HAP-1 (cell line): ENCODE measurements at regions not wholly inside any gene's neighbourhood (a gene's known extent, or its start where the extent isn't known, plus 50 kb on each side); places are given as distances from the start of the nearest gene placed in this dataset.

Experiments
- DNase-seq, 2 experiments: peaks; one replicate each; pipeline ENCODE4 v3.0.0-alpha.2; 2016 to 2020; ENCODE audit warnings: low spot score in 2 of 2
- H3K27me3 ChIP-seq: fragments of 250-450 bp; sonication (Bioruptor Pico); 2 replicates; pipeline ENCODE4 v1.5.1; 2020; ENCODE audit warnings: low read depth, mild to moderate bottlenecking, moderate library complexity
- H3K36me3 ChIP-seq: fragments of 250-450 bp; sonication (Bioruptor Pico); replicated peaks from 2 replicates; pipeline ENCODE4 v1.5.1; 2020; ENCODE audit warnings: mild to moderate bottlenecking
- H3K4me1 ChIP-seq: fragments of 250-450 bp; sonication (Bioruptor Pico); 2 replicates; pipeline ENCODE4 v1.5.1; 2020; ENCODE audit warnings: mild to moderate bottlenecking
- H3K4me3 ChIP-seq: fragments of 250-450 bp; sonication (Bioruptor Pico); 2 replicates; pipeline ENCODE4 v1.5.1; 2020; ENCODE audit warnings: mild to moderate bottlenecking, moderate library complexity
- H3K9me3 ChIP-seq: fragments of 250-450 bp; sonication (Bioruptor Pico); 2 replicates; pipeline ENCODE4 v1.5.1; 2020; ENCODE audit warnings: mild to moderate bottlenecking, moderate library complexity
- in situ Hi-C: fragments of 300-500 bp; cut with MboI; formaldehyde crosslinking; loops from 3 replicates; pipeline ENCODE4 v1.14.3; 2020; ENCODE audit warnings: low sequenced_read_pairs, inconsistent platforms, mixed read lengths

GRCh38 chr20:11459090-11459890, 458.4 kb upstream of the BTBD3 start:
- in situ Hi-C loops = no loop called here
- Histone ChIP-seq H3K27me3 (no peaks in the 10 kb centered on the region), H3K4me1 (peaks cover 41% of the 10 kb centered on the region), H3K9me3 (no peaks in the 10 kb centered on the region), H3K36me3 (no peaks in the 10 kb centered on the region), H3K4me3 (no peak overlapping the region)
- no peak for DNase-seq

- DNase-seq = no peak
- peaks cover 7% of the 10 kb centered on the region for H3K4me1 ChIP-seq
- no peaks in the 10 kb centered on the region; the same call in 1 of the 2 replicates for H3K27me3 ChIP-seq
- in situ Hi-C loops = no loop called here
- H3K4me3 ChIP-seq = no peak overlapping the region
- no peaks in the 10 kb centered on the region for H3K36me3 ChIP-seq
- H3K9me3 ChIP-seq = no peaks in the 10 kb centered on the region
Measured at GRCh38 chr20:11467436-11467835, 450.3 kb upstream of the BTBD3 start.

- H3K9me3 ChIP-seq = no peaks in the 10 kb centered on the region
- in situ Hi-C loops = no loop called here
- no peaks in the 10 kb centered on the region for H3K36me3 ChIP-seq
- DNase-seq = no peak
- H3K4me1 ChIP-seq = peaks cover 7% of the 10 kb centered on the region
- no peaks in the 10 kb centered on the region; the same call in 1 of the 2 replicates for H3K27me3 ChIP-seq
- no peak overlapping the region for H3K4me3 ChIP-seq
Measured at GRCh38 chr20:11468880-11469279, 448.8 kb upstream of the BTBD3 start.

GRCh38 chr20:11469795-11470435, 447.8 kb upstream of the BTBD3 start:
- no peak for DNase-seq
- in situ Hi-C loops = no loop called here
- H3K4me3 ChIP-seq = no peak overlapping the region

GRCh38 chr20:11473983-11474382, 443.7 kb upstream of the BTBD3 start:
- H3K9me3 ChIP-seq = 0 out of 2 replicates have a peak, but pooled peaks cover under 1% of the 10 kb centered on the region
- in situ Hi-C loops = no loop called here
- H3K36me3 ChIP-seq = no peaks in the 10 kb centered on the region
- no peaks in the 10 kb centered on the region for H3K27me3 ChIP-seq
- no peak for DNase-seq
- H3K4me3 ChIP-seq = no peak overlapping the region
- H3K4me1 ChIP-seq = no peaks in the 10 kb centered on the region

More at GRCh38 chr20:11469795-11470435, 447.8 kb upstream of the BTBD3 start:
- H3K36me3 ChIP-seq = no peaks in the 10 kb centered on the region
- peaks cover 7% of the 10 kb centered on the region for H3K4me1 ChIP-seq
- H3K9me3 ChIP-seq = no peaks in the 10 kb centered on the region
- no peaks in the 10 kb centered on the region; the same call in 1 of the 2 replicates for H3K27me3 ChIP-seq

- Histone ChIP-seq H3K4me3 (no peak overlapping the region), H3K36me3 (no peaks in the 10 kb centered on the region), H3K4me1 (no peaks in the 10 kb centered on the region), H3K27me3 (no peaks in the 10 kb centered on the region), H3K9me3 (0 out of 2 replicates have a peak, but pooled peaks cover 3% of the 10 kb centered on the region)
- in situ Hi-C loops = no loop called here
- DNase-seq = no peak
Measured at GRCh38 chr20:11483697-11484096, 434.0 kb upstream of the BTBD3 start.

GRCh38 chr20:11484479-11484878, 433.2 kb upstream of the BTBD3 start:
- no peaks in the 10 kb centered on the region for H3K27me3 ChIP-seq
- no peak for DNase-seq
- no peaks in the 10 kb centered on the region for H3K4me1 ChIP-seq
- in situ Hi-C loops = no loop called here
- H3K9me3 ChIP-seq = no peaks in the 10 kb centered on the region
- no peaks in the 10 kb centered on the region for H3K36me3 ChIP-seq
- no peak overlapping the region for H3K4me3 ChIP-seq

GRCh38 chr20:11492386-11492785, 425.3 kb upstream of the BTBD3 start:
- H3K9me3 ChIP-seq = no peaks in the 10 kb centered on the region
- no peak overlapping the region for H3K4me3 ChIP-seq
- in situ Hi-C loops = no loop called here
- no peaks in the 10 kb centered on the region for H3K27me3 ChIP-seq
- no peak for DNase-seq
- H3K36me3 ChIP-seq = no peaks in the 10 kb centered on the region
- H3K4me1 ChIP-seq = peaks cover 11% of the 10 kb centered on the region

- Histone ChIP-seq H3K4me3 (no peak overlapping the region), H3K4me1 (peaks cover 11% of the 10 kb centered on the region), H3K27me3 (no peaks in the 10 kb centered on the region), H3K36me3 (no peaks in the 10 kb centered on the region), H3K9me3 (no peaks in the 10 kb centered on the region)
- no peak for DNase-seq
- in situ Hi-C loops = no loop called here
Measured at GRCh38 chr20:11492846-11493245, 424.8 kb upstream of the BTBD3 start.

GRCh38 chr20:11496380-11496779, 421.3 kb upstream of the BTBD3 start:
- Histone ChIP-seq H3K4me1 (no peaks in the 10 kb centered on the region; the same call in 1 of the 2 replicates), H3K4me3 (no peak overlapping the region), H3K27me3 (no peaks in the 10 kb centered on the region), H3K9me3 (no peaks in the 10 kb centered on the region), H3K36me3 (no peaks in the 10 kb centered on the region)
- DNase-seq = no peak
- in situ Hi-C loops = no loop called here

- H3K9me3 ChIP-seq = no peaks in the 10 kb centered on the region
- H3K36me3 ChIP-seq = no peaks in the 10 kb centered on the region
- in situ Hi-C loops = no loop called here
- peak in 1 of 2 experiments; percentile 8 for DNase-seq
- H3K27me3 ChIP-seq = no peaks in the 10 kb centered on the region
- H3K4me3 ChIP-seq = no peak overlapping the region
- H3K4me1 ChIP-seq = no peaks in the 10 kb centered on the region; the same call in 1 of the 2 replicates
Measured at GRCh38 chr20:11497545-11497944, 420.1 kb upstream of the BTBD3 start.

GRCh38 chr20:11499101-11499634, 418.5 kb upstream of the BTBD3 start:
- no peak for DNase-seq
- Histone ChIP-seq H3K9me3 (no peaks in the 10 kb centered on the region), H3K27me3 (no peaks in the 10 kb centered on the region), H3K36me3 (no peaks in the 10 kb centered on the region), H3K4me1 (no peaks in the 10 kb centered on the region; the same call in 1 of the 2 replicates), H3K4me3 (no peak overlapping the region)
- in situ Hi-C loops = no loop called here

GRCh38 chr20:11502061-11502460, 415.6 kb upstream of the BTBD3 start:
- no peaks in the 10 kb centered on the region for H3K9me3 ChIP-seq
- no peaks in the 10 kb centered on the region for H3K27me3 ChIP-seq
- H3K4me3 ChIP-seq = no peak overlapping the region
- in situ Hi-C loops = no loop called here
- DNase-seq = no peak
- H3K36me3 ChIP-seq = no peaks in the 10 kb centered on the region
- no peaks in the 10 kb centered on the region; the same call in 1 of the 2 replicates for H3K4me1 ChIP-seq

GRCh38 chr20:11502671-11503070, 415.0 kb upstream of the BTBD3 start:
- H3K9me3 ChIP-seq = no peaks in the 10 kb centered on the region
- no peaks in the 10 kb centered on the region for H3K36me3 ChIP-seq
- no peak overlapping the region for H3K4me3 ChIP-seq
- no peaks in the 10 kb centered on the region for H3K27me3 ChIP-seq
- in situ Hi-C loops = no loop called here
- no peaks in the 10 kb centered on the region; the same call in 1 of the 2 replicates for H3K4me1 ChIP-seq
- no peak for DNase-seq
